ENCODE measurements at regions not wholly inside any gene's neighbourhood (a gene's known extent, or its start where the extent isn't known, plus 50 kb on each side); places are given as distances from the start of the nearest gene placed in this dataset.

DNA sequence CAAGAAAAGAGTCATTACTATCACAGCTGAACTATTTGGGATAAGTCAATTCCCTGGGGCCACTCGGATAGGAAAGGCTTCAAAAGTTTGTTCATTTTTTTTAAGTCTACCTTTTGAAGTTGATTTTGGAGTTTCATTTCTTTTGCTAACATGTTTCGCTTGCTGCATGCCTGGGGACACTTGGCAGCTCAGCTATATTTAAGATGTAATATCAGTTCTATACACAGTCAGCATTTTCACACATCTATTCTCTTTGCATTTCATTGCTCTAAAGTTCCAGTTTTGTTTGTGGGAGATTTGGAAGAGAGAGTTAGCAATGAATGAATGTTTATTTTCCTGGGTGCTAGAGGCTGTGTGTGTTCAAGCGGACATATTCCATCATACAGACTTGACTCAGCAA, 445.2 kb upstream of the GRAMD2B start:
- no peak for FAIRE-seq
- POLR2A ChIA-PET, result no interaction called here
- dilution Hi-C loops (cut with MboI; ENCODE audit: extremely low pct_ligation_motif_present, low sequenced_read_pairs), result no loop called here

DNA sequence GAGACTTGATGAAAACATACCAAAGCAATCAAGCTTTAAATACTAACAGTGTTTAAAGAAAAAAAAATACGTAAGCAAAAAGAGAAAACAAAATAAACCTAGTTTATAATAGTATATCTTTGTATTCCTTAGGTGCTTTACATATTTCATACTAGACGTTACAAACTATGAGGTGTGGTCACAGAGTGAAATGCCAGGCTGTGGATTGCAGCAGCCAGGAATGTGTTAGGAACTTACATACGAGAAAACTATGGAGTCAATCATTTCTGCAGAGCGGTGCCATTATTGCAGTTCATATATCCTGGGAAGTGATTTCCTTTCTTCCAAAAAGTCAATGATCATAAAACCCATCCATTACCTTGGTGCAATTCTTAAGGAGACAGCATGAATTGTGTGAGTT, 443.6 kb upstream of the GRAMD2B start:
- no peak for DNase-seq (ENCODE audit: low read depth, low spot score)
- Histone ChIP-seq H3K27me3 (ENCODE audit: control insufficient read depth in 2 of 2, insufficient read depth in 2 of 2, low read length in 2 of 2) (no peaks in the 10 kb centered on the region), H3K4me1 (ENCODE audit: control insufficient read depth, extremely low read depth, insufficient read depth, low read length) (no peaks in the 10 kb centered on the region), H4K20me1 (replicated peaks; ENCODE audit: control insufficient read depth, extremely low read depth, insufficient read depth, low read length) (no peaks in the 10 kb centered on the region), H3K9me3 (replicated peaks; ENCODE audit: control insufficient read depth, insufficient read depth, low read length) (no peaks in the 10 kb centered on the region), H3K9ac (replicated peaks; ENCODE audit: extremely low read depth, insufficient read depth, low read length) (no peak overlapping the region), H3K9me1 (replicated peaks; ENCODE audit: control insufficient read depth, extremely low read depth, insufficient read depth, low read length) (no peaks in the 10 kb centered on the region), H3K79me2 (ENCODE audit: control insufficient read depth, insufficient read depth, low read length) (no peaks in the 10 kb centered on the region), H3K4me2 (ENCODE audit: insufficient read depth, low read length) (no peak overlapping the region), H3K36me3 (ENCODE audit: control insufficient read depth in 2 of 2, extremely low read depth in 1 of 2, insufficient read depth in 2 of 2, low read length in 2 of 2) (no peaks in the 10 kb centered on the region), H3K27ac (ENCODE audit: insufficient read depth, low read depth, low read length) (no peak overlapping the region), H2AFZ (ENCODE audit: low read depth, low read length) (no peak overlapping the region), H3K4me3 (replicated peaks in 1 of 3; ENCODE audit: insufficient read depth in 1 of 3, low read depth in 1 of 3, low read length in 3 of 3) (no peak overlapping the region)
- no peak for FAIRE-seq
- ChIA-PET POLR2A (no interaction called here), CTCF (no interaction called here)
- dilution Hi-C loops (cut with MboI; ENCODE audit: extremely low pct_ligation_motif_present, low sequenced_read_pairs) (no loop called here), intact Hi-C loops (cut with micrococcal nuclease) (no loop called here)
- BruUV-seq (replicated peaks), result no TSS peak
- TF ChIP-seq POLR2A (IDR thresholded peaks at IDR 0.05; ENCODE audit: low read depth, low read length) (no peak), MYC (IDR thresholded peaks at IDR 0.05; ENCODE audit: low read depth, low read length) (no peak), EZH2 (IDR thresholded peaks at IDR 0.05; ENCODE audit: borderline replicate concordance, low read depth, low read length, severe bottlenecking) (no peak), POLR2AphosphoS5 (IDR thresholded peaks at IDR 0.05; ENCODE audit: insufficient read depth, low read depth, low read length) (no peak), JUN (IDR thresholded peaks at IDR 0.05; ENCODE audit: borderline replicate concordance, insufficient read depth, insufficient read length, low read depth) (no peak)
- TF ChIP-seq, protein P1, sequence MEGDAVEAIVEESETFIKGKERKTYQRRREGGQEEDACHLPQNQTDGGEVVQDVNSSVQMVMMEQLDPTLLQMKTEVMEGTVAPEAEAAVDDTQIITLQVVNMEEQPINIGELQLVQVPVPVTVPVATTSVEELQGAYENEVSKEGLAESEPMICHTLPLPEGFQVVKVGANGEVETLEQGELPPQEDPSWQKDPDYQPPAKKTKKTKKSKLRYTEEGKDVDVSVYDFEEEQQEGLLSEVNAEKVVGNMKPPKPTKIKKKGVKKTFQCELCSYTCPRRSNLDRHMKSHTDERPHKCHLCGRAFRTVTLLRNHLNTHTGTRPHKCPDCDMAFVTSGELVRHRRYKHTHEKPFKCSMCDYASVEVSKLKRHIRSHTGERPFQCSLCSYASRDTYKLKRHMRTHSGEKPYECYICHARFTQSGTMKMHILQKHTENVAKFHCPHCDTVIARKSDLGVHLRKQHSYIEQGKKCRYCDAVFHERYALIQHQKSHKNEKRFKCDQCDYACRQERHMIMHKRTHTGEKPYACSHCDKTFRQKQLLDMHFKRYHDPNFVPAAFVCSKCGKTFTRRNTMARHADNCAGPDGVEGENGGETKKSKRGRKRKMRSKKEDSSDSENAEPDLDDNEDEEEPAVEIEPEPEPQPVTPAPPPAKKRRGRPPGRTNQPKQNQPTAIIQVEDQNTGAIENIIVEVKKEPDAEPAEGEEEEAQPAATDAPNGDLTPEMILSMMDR (IDR thresholded peaks at IDR 0.05; ENCODE audit: extremely low read depth in 1 of 2, insufficient read depth in 1 of 2, low read depth in 1 of 2, low read length in 2 of 2), result no peak

More for the DNA sequence above, 445.2 kb upstream of the GRAMD2B start:
- Histone ChIP-seq H3K4me1 (ENCODE audit: control insufficient read depth, extremely low read depth, insufficient read depth, low read length) (no peaks in the 10 kb centered on the region), H3K27ac (ENCODE audit: insufficient read depth, low read depth, low read length) (no peak overlapping the region), H3K9ac (replicated peaks; ENCODE audit: extremely low read depth, insufficient read depth, low read length) (no peak overlapping the region), H3K36me3 (ENCODE audit: control insufficient read depth in 2 of 2, extremely low read depth in 1 of 2, insufficient read depth in 2 of 2, low read length in 2 of 2) (no peaks in the 10 kb centered on the region), H2AFZ (ENCODE audit: low read depth, low read length) (no peak overlapping the region), H3K4me2 (ENCODE audit: insufficient read depth, low read length) (no peak overlapping the region), H3K9me3 (replicated peaks; ENCODE audit: control insufficient read depth, insufficient read depth, low read length) (no peaks in the 10 kb centered on the region), H4K20me1 (replicated peaks; ENCODE audit: control insufficient read depth, extremely low read depth, insufficient read depth, low read length) (no peaks in the 10 kb centered on the region), H3K79me2 (ENCODE audit: control insufficient read depth, insufficient read depth, low read length) (no peaks in the 10 kb centered on the region), H3K4me3 (replicated peaks in 1 of 3; ENCODE audit: insufficient read depth in 1 of 3, low read depth in 1 of 3, low read length in 3 of 3) (no peak overlapping the region), H3K9me1 (replicated peaks; ENCODE audit: control insufficient read depth, extremely low read depth, insufficient read depth, low read length) (no peaks in the 10 kb centered on the region), H3K27me3 (ENCODE audit: control insufficient read depth in 2 of 2, insufficient read depth in 2 of 2, low read length in 2 of 2) (no peaks in the 10 kb centered on the region)
- DNase-seq (ENCODE audit: low read depth, low spot score), result no peak
- CTCF ChIA-PET, result no interaction called here
- TF ChIP-seq, protein P2, sequence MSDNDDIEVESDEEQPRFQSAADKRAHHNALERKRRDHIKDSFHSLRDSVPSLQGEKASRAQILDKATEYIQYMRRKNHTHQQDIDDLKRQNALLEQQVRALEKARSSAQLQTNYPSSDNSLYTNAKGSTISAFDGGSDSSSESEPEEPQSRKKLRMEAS (IDR thresholded peaks at IDR 0.05; ENCODE audit: insufficient read depth, insufficient read length), result no peak
- TF ChIP-seq POLR2AphosphoS5 (IDR thresholded peaks at IDR 0.05; ENCODE audit: insufficient read depth, low read depth, low read length) (no peak), MYC (IDR thresholded peaks at IDR 0.05; ENCODE audit: low read depth, low read length) (no peak), FOS (IDR thresholded peaks at IDR 0.05; ENCODE audit: borderline replicate concordance, insufficient read depth, low read length) (no peak)
- TF ChIP-seq, protein P1 (IDR thresholded peaks at IDR 0.05; ENCODE audit: extremely low read depth in 1 of 2, insufficient read depth in 1 of 2, low read depth in 1 of 2, low read length in 2 of 2), result no peak
- no TSS peak for BruUV-seq (replicated peaks)
- intact Hi-C loops (cut with micrococcal nuclease), result no loop called here

Data from endothelial cell of umbilical vein (primary cell).